ENCODE measurements at regions not wholly inside any gene's neighbourhood (a gene's known extent, or its start where the extent isn't known, plus 50 kb on each side); places are given as distances from the start of the nearest gene placed in this dataset.

GRCh38 chr13:72201726-72202125 lies 334.7 kb upstream of the DACH1 start:
- TF ChIP-seq CTCF (IDR thresholded peaks at IDR 0.05; ENCODE audit: borderline replicate concordance, extremely low read depth, low read length, poor library complexity, severe bottlenecking) (no peak), EZH2 (IDR thresholded peaks at IDR 0.05; ENCODE audit: borderline replicate concordance, low read depth, low read length, severe bottlenecking) (no peak)

Measured in DND-41 (cell line).